NCI-H748 (cell line): ENCODE measurements at regions not wholly inside any gene's neighbourhood (a gene's known extent, or its start where the extent isn't known, plus 50 kb on each side); places are given as distances from the start of the nearest gene placed in this dataset.
A peak's percentile ranks its signal among the peaks of the same experiment; 100 is the strongest.
"Not testable (repeated sequence)": the region's sequence is repeated elsewhere in the genome, so short reads cannot be mapped to it uniquely, and the experiment has no call there.

ENCODE experiments used
- DNase-seq: peaks from one replicate; lab custom pipeline; 2025; ENCODE audit not compliant: unreplicated experiment; lab: John Stamatoyannopoulos, UW

DNA sequence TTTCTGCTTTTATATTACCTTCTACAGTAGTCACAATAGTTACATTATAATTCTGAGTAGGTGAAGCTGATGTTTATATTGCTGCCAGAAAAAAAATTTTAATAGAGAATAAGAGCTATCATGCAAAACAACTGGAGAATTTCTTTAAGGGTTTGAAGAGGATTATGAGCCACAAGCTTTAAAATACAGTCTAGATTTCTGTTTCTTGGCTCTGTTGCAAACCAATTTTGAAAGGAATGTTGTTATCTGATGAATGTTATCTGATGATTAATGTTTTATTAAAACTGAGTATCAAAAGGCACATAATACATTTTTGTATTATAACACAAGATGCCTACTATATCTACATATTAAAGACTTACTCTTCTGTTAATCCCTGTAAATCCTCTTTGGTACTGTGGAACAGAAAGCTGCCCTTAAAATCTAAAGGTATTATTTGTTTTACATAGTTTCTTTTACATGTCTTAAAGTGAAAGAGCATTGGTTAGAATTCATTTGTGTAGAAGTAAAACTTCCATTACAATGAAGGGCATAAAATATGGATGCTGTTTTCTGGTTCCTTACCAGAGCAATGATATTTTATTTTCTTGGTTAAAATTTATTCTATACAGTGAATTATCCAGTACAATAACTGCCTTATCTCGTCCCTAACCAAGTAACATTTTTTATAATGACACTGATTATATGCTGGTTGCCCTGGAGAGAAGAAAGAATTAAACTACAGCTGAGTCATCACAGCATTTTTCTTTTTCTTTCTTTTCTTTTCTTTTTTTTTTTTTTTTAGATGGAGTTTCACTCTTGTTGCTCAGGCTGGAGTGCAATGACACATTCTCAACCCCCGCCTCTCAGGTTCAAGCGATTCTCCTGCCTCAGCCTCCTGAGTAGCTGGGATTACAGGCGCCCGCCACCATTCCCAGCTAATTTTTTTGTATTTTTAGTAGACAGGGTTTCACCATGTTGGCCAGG is 205.7 kb downstream of the TANC2 start:
- no peak for DNase-seq

DNA sequence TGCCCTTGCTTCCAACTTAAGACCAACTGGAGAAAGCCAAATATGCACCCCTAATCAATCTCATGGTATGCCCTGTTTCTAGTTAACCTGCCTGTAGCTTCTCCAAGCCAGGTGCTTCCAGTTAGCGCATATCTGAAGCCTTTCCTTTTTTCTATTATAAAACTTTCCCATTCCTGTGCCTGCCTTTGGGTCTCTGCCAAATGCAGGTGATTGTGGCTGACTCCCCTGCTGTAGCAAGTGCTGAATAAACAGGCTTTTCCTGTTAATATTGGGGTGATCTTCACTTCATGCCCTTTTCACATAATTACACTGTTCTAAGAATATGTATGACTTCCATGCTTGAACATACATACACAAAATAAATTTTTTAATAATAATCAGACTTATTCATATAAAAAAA is 207.4 kb downstream of the TANC2 start:
- DNase-seq, result peak; percentile 15

DNA sequence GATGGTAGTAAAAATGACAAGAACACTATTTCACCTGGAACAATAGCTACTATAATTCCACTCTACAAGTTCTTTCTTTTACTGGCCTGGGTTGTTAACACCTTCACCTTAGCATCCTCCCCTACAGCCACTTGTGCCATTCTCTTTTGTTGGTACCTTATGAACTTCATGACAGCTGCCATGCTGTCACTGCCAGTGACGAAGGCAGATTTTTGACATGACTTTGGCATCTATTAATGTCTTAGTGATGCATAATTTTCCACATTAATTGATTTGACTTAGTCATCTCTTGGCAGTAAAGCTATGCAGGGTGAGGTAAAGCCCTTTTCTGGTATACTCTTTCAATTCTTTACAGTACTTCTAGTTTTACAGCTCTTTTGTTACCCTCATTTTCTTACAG is 207.9 kb downstream of the TANC2 start:
- DNase-seq, result peak; percentile 6

DNA sequence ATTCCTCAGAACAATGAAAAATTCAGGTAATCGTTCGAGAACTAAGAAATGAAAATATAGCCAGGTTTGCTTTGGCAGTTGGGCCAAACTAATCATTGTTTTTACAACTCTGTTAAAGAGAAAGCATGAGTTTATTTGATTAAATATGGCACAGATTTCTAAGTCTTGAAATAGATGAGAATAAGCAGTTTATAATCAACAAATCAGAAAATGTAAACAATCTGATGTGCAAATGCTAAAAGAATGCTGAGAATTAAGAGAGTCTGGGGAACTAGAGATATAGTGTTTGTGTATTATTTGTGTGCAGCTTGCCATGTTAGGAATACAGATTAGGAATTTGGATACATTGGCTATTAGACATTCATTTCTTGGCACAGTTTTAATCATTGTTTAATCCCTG is 212.5 kb downstream of the TANC2 start:
- no peak for DNase-seq

DNA sequence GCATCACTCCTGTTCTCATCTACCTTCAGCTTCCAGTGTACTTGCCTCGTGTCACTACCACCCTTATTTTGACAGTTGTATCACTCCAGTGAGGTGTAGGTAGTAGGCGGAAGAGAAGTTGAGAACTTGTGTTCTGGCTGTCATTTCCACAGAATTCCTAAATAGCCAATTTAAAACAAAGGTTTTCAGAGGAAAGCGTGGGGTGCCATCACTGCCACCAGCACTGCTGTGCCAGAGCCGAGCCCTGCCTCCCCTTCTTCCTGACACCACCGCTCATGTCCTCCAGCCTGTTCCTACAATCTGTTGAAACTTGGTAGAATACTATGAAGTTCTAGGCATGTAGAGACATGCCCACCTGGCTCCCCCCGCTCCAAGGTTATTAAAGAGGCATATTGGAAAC is 215.8 kb downstream of the TANC2 start:
- no peak for DNase-seq

DNA sequence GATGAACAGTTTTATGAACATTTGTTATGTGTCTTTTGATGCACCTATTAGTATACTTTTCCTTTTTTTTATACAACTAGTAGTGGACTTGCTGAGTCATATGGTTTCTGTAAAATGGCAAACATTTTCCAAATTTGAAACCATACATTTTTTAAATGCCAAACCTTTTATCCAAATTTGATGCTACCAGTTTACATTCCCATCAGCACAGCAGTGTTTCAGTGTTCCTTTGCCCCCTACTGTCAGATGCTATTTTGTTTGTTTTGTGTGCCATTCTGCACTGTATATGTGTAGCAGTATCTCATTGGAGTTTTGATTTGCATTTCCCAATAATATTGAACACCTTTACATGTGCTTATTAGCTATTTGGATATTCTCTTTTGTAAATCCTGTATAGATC is 219.4 kb downstream of the TANC2 start:
- DNase-seq, result no peak

DNA sequence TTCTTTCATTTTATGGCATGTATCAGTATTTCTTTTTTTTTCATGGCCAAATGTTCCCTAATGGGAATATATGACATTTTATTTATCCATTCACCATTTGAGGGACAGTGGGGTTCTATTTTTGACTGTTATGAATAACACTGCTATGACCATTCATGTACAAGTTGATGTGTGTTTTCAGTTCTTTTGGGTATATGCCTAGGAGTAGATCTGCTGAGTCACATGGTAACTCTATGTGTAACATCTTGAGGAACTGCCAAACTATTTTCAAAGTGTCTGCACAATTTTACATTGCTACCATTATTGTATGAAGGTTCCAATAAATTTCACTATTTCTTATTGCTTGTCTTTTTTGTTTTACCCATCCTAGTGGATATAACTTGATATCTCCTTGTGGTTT is 223.0 kb downstream of the TANC2 start:
- no peak for DNase-seq

DNA sequence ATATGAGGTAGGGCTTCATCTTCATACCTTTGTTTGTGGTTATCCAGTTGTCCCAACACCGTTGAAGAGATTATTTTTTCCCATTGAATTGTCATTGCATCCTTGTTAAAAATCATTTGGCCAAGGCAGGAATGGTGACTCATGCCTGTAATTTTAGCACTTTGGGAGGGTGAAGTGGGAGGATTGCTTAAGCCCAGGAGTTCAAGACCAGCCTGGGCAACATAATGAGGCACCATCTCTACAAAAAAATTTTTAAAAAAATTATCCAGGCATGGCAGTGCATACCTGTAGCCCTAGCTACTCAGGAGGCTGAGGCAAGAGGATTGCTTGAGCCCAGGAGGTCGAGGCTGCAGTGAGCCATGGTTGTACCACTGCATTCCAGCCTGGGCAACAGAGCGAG is 223.9 kb downstream of the TANC2 start:
- no peak for DNase-seq

DNA sequence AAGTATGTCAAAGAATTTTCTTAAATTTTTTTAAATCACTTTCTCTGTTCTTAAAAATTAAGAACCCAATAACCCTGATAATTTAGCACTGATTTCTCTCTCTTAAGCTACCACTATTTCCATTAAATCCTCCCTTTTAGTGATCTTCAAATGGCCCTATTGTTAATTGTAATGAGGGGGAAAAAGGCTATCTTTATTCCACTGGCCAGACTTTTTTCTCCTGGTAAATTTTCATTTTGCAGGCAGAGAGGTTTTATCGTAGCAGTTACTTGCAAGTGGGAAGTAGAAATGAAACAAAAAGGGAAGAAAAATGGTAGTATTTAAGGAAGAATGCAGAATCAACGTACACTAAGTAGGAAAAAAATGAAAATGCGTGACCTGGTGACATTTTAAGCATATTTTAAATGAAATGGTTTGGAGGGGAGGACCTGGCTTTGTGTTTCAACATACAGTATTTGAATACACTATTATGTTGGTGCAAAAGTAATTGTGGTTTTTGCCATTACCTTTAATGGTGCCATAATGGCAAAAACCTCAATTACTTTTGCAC is 224.9 kb downstream of the TANC2 start:
- no peak for DNase-seq

DNA sequence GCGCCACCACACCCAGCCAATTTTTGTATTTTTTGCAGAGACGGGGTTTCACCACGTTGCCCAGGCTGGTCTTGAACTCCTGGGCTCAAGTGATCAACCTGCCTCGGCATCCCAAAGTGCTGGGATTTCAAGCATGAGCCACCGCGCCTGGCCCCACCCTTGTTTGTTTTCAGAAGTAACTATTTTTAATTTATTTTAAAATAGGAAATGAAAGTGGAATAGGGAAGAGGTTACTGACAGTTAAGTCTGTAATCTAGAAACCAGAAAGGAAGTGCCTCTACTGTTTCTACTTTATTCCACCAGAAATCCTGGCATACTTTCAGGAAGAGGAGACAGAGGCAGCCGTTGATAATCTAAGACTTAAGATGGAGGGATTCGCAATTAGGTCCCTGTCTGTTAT is 225.6 kb downstream of the TANC2 start:
- no peak for DNase-seq

DNA sequence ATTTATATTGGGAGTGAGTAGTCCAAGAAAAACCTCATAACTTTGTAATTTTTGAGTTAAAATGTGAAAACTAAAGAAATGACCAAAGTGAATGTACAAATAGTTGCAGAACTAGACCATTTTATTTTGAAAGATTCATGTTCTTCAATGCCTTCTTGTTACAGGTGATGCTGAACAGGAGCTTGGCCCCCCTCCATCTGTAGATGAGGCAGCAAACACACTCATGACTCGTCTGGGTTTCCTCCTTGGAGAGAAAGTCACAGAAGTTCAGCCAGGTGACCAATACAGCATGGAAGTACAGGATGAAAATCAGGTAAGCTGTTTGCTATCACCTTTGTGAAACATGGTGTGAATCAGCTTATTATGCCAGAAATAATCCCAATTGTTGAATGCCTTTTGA is 227.8 kb downstream of the TANC2 start:
- DNase-seq, result no peak

DNA sequence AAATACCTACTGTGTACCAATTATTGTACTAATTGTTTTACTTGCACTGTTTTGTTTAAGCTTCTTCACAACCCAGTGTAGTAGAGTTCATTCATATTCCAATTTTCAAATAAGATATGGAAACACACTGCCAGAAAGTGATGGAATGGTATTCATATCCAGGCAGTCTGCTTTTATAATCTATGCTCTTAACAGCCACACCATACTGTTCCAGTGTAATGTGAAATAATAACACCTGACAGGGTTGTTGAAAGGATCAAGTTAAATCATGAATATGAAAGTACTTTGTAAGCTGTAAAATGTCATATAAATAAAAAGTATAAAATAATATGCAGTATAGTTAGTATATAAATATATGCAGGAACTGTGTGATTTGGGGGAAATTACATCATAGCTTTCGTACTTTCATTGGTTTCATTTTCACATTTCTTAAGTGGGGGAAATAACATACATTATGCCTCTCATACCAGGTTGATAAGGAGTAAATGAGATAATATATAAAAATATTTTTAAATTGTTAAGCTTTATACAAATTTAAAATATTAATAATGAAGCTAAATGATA is 230.8 kb downstream of the TANC2 start:
- no peak for DNase-seq

DNA sequence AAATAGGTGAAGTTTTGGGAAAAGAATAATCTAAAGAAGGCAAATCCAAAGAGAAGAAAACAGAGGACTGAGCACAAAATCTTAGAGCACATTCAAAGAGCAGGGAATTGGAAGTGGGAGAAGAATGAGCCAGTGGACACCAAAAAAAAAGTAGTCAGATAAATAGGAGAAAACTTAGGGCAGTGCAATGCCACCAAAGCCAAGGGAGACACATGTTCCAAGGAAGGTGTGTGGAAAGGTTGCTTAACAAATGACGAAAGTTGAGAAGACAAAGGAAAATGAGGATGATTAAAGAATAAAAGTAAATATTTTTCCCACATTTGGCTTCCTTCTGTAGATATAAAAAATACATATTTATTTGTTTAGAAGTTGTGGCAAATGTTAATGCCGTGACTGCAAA is 237.6 kb downstream of the TANC2 start:
- DNase-seq, result no peak

DNA sequence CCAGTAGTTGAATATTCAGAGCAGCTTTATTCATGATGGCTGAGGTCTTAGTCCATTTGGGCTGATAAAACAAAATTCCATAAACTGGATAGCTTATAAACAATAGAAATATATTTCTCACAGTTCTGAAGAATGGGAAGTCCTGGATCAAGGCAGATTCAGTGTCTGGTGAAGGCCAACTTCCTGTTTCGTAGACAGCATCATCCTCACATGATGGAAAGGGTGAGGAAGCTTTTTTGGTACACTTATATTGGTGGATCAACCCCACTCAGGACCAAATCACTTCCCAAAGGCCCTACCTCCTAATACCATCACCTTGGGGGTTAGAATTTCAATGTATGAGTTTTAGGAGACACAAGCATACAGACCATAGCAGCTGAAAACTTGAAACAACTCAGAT is 224.2 kb downstream of the CYB561 start:
- DNase-seq, result no peak

DNA sequence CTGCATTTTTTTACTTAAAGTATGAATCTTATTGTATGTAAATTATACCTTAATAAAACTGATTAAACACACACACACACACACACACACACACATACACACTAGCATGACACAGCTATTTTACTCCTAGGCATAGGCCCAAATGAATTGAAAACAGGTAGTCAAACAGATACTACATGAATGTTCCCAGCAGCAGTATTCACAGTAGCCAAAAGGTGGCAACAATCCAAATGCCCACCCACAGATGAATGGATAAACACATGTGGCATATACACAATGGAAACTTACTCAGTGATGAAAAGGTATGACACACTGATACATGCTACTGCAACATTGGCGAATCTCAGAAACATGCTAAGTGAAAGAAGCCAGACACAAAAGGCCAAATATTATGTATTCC is 223.5 kb downstream of the CYB561 start:
- peak; percentile 3 for DNase-seq

DNA sequence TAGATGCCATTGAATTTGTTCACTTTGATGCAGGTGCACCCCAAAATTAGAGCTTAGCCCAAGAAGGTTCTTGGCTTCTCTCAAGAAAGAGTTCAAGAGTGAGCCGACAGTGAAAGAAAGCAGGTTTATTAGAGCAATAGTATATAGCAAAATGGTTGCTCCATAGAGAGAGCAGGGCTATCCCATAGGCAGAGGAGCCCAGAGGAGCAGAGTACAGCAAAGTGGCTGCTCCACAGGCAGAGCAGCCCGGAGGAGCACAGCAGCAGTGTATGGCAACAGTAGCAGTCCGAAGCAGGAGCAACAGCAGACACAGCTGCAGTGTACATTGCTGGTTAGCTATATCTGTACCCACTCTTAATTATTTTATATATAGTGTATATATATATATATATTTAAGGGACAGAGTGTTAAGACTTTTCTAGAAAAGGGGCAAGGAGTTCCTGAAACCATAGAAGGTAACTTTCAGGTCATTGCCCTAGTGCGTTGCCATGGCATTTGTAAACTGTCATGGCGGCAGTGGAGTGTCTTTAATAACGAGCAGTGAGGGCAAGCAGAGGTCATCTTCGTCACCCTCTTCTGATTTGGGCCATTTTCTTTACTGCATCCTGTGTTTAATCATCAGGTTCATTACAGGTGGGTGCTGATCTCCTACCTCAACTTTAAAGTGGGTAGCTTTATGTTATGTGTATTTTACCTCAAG is 222.7 kb downstream of the CYB561 start:
- no peak for DNase-seq

DNA sequence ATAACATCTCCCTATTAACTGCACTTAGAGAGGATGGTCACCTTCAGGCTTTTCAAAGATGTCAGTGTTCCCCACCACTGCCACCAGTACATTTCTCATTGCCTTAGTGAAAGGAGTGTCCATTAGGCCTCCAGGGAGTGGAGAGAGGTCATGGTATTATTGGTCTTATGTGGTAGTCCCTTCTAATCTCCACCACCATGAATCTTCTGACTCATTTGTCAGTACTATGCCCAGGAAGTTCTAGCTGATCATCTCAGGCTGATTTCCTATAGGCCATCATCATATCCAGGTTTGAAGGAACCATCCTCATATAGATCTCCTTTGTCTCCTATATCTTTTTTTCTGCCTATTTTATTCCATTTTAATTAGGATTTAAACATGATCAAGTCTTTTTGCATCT is 221.5 kb downstream of the CYB561 start:
- DNase-seq, result no peak

DNA sequence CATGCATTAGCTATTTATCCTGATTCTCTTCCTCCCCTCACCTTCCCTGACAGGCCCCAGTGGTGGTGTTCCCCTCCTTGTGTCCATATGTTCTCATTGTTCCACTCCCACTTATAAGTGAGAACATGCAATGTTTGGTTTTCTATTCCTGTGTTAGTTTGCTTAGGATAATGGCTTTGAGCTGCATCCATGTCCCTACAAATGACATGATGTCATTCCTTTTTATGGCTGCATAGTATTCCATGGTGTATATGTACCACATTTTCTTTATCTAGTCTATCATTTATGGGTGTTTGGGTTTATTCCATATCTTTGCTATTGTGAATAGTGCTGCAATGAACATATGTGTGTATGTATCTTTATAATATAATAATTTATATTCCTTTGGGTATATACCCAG is 219.4 kb downstream of the CYB561 start:
- DNase-seq, result not testable (repeated sequence)

DNA sequence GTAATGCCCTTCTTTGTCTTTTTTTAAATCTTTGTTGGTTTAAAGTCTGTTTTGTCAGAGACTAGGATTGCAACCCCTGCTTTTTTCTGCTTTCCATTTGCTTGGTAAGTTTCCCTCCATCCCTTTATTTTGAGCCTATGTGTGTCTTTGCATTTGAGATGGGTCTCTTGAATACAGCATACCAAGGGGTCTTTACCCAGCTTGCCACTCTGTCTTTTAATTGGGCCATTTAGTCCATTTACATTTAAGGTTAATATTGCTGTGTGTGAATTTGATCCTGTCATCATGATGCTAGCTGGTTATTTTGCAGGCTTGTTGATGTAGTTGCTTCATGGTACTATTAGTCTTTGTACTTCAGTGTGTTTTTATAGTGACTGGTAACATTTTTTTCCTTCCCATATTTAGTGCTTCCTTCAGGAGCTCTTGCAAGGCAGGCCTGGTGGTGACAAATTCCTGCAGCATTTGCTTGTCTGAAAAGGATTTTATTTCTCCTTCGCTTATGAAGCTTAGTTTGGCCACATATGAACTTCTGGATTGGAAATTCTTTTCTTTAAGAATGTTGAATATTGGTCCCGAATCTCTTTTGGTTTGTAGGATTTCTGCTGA is 215.0 kb downstream of the CYB561 start:
- not testable (repeated sequence) for DNase-seq

DNA sequence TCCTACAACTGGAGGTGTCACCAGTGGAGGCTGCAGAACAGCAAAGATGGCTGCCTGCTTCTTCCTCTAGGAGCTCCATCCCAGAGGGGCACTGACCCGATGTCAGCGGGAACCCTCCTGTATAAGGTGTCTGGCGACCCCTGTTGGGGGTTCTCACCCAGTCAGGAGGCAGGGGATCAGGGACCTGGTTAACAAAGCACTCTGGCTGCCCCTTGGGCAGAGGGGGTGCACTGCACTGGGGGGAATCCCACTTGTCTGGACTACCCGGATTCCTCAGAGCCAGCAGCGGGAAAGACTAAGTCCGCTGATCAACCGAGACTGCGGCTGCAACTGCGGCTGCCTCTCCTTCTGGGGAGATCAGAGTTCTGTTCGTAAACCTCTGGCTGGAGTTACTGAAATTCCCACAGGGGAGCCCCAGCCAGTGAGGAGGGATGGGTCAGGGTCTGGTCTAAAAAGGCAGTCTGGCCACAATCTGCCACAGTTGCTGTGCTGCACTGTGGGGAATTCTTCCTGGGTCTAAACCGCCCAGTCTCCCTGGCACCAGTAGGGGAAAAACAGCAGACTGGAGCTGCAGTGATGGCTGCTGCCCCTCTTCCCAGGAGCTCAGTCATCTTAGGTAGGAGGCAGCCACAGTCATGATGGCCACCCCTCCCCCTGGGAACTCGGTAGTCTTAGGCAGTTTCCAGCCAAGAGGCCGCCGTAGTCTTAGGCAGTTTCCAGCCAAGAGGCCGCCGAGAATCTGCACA is 213.4 kb downstream of the CYB561 start:
- peak; percentile 13 for DNase-seq

DNA sequence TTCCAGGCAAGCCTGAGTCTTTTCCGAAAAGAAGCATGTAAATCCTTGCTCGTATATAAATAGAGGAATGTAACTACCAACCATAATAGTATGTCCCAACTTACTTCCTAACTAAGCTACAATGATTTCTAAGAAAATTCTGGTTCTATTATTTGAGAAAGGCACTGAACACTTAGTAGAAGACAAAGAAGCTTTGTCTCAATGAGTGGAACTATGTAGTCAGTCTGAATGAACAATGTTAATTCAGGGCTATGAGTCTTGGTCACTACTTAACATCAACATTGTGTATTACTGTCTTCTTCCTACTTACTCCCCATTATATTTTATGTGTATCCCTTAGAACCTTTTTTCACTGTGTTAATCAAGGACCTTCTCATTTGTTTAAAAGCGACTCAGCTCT is 206.0 kb downstream of the CYB561 start:
- DNase-seq, result no peak
